Neural cell (in vitro differentiated cells): ENCODE measurements at regions not wholly inside any gene's neighbourhood (a gene's known extent, or its start where the extent isn't known, plus 50 kb on each side); places are given as distances from the start of the nearest gene placed in this dataset.

ENCODE experiments used
- H2AFZ ChIP-seq: fragments of 200-600, 300-800 bp; sonication (generic), shearing (Covaris generic); 2 replicates; pipeline ENCODE4 v1.6.0; 2014; ENCODE audit warnings: low read depth, mild to moderate bottlenecking, antibody characterized with exemption, low read length, moderate library complexity
- H3F3A ChIP-seq: fragments of 200-600 bp; shearing (Covaris generic); 2 replicates; pipeline ENCODE4 v1.6.1; 2016; ENCODE audit warnings: mild to moderate bottlenecking, moderate library complexity, mixed read lengths, antibody characterized with exemption, low read length; ENCODE audit not compliant: insufficient read depth, poor library complexity, severe bottlenecking
- H3K27ac ChIP-seq: fragments of 200-600, 300-800 bp; sonication (generic), shearing (Covaris generic); 2 replicates; pipeline ENCODE4 v1.5.1; 2014; ENCODE audit warnings: mild to moderate bottlenecking, low read length, moderate library complexity
- H3K27me3 ChIP-seq: fragments of 300-800, 200-600 bp; sonication (generic), shearing (Covaris generic); 2 replicates; pipeline ENCODE4 v1.6.0; 2014; ENCODE audit warnings: mild to moderate bottlenecking, low read depth, low read length, moderate library complexity; ENCODE audit not compliant: insufficient read depth
- H3K36me3 ChIP-seq: fragments of 300-800, 200-600 bp; sonication (generic), shearing (Covaris generic); 2 replicates; pipeline ENCODE4 v1.5.1; 2014; ENCODE audit warnings: mild to moderate bottlenecking, antibody characterized with exemption, low read length, moderate library complexity; ENCODE audit not compliant: insufficient read depth
- H3K4me2 ChIP-seq: fragments of 300-800, 200-600 bp; sonication (generic), shearing (Covaris generic); 2 replicates; pipeline ENCODE4 v1.6.0; 2014; ENCODE audit warnings: mild to moderate bottlenecking, low read length
- H3K4me3 ChIP-seq: fragments of 300-800, 200-600 bp; sonication (generic), shearing (Covaris generic); 2 replicates; pipeline ENCODE4 v1.5.1; 2014; ENCODE audit warnings: mild to moderate bottlenecking, low read length, moderate library complexity
- H3K79me2 ChIP-seq: fragments of 200-600 bp; shearing (Covaris generic); replicated peaks from 2 replicates; pipeline ENCODE4 v1.6.0; 2014; ENCODE audit warnings: mild to moderate bottlenecking, low read length, moderate library complexity; ENCODE audit not compliant: insufficient read depth
- H3K9ac ChIP-seq: fragments of 300-800, 200-600 bp; sonication (generic), shearing (Covaris generic); 2 replicates; pipeline ENCODE4 v1.6.1; 2016; ENCODE audit warnings: mild to moderate bottlenecking, low read length, mixed read lengths
- H3K9me2 ChIP-seq: fragments of 200-600 bp; shearing (Covaris generic); 2 replicates; pipeline ENCODE4 v1.6.1; 2016; ENCODE audit warnings: mild to moderate bottlenecking, low read length, mixed read lengths; ENCODE audit not compliant: insufficient read depth
- H3K9me3 ChIP-seq: fragments of 200-600, 300-800 bp; sonication (generic), shearing (Covaris generic); 2 replicates; pipeline ENCODE4 v1.6.1; 2016; ENCODE audit warnings: mild to moderate bottlenecking, mixed run types, low read length, moderate library complexity, mixed read lengths
- H4K20me1 ChIP-seq: fragments of 200-600 bp; shearing (Covaris generic); 2 replicates; pipeline ENCODE4 v1.6.1; 2016; ENCODE audit warnings: mild to moderate bottlenecking, mixed run types; ENCODE audit not compliant: insufficient read depth
- EP300 ChIP-seq: fragments of 450-650 bp; conservative IDR thresholded peaks from 2 replicates; pipeline ENCODE4 v1.6.1; 2014; ENCODE audit warnings: antibody characterized with exemption, mild to moderate bottlenecking, moderate library complexity; ENCODE audit not compliant: poor library complexity, severe bottlenecking
- EZH2 ChIP-seq: fragments of 200-600, 300-800 bp; shearing (Covaris generic), sonication (generic); IDR thresholded peaks from 2 replicates; pipeline ENCODE4 v1.6.1; 2014; ENCODE audit warnings: antibody characterized with exemption, low read length, borderline replicate concordance, mild to moderate bottlenecking; ENCODE audit not compliant: insufficient read depth, poor library complexity, severe bottlenecking
- MXI1 ChIP-seq: fragments of 450-650 bp; conservative IDR thresholded peaks from 2 replicates; pipeline ENCODE4 v1.6.1; 2014; ENCODE audit warnings: antibody characterized with exemption, mild to moderate bottlenecking; ENCODE audit not compliant: poor library complexity, severe bottlenecking
- POLR2AphosphoS5 ChIP-seq: IDR thresholded peaks from 2 replicates; pipeline ENCODE4 v1.6.1; 2012
- RAD21 ChIP-seq: fragments of 450-650 bp; conservative IDR thresholded peaks from 2 replicates; pipeline ENCODE4 v1.6.1; 2014; ENCODE audit warnings: antibody characterized with exemption, mild to moderate bottlenecking, moderate library complexity
- SMC3 ChIP-seq: fragments of 450-650 bp; conservative IDR thresholded peaks from 2 replicates; pipeline ENCODE4 v1.6.1; 2014; ENCODE audit warnings: antibody characterized with exemption, mild to moderate bottlenecking, moderate library complexity; ENCODE audit not compliant: poor library complexity
- TAF1 ChIP-seq: IDR thresholded peaks from 2 replicates; pipeline ENCODE4 v1.6.1; 2012; ENCODE audit warnings: low read depth
- TF ChIP-seq, protein P1 (sequence below): IDR thresholded peaks from 2 replicates; pipeline ENCODE4 v1.6.1; 2012; ENCODE audit warnings: borderline replicate concordance
- TF ChIP-seq, protein P2 (sequence below): fragments of 450-650 bp; IDR thresholded peaks from 2 replicates; pipeline ENCODE4 v1.5.1; 2014; ENCODE audit warnings: antibody characterized with exemption, mild to moderate bottlenecking, moderate library complexity; ENCODE audit not compliant: poor library complexity, severe bottlenecking

DNA sequence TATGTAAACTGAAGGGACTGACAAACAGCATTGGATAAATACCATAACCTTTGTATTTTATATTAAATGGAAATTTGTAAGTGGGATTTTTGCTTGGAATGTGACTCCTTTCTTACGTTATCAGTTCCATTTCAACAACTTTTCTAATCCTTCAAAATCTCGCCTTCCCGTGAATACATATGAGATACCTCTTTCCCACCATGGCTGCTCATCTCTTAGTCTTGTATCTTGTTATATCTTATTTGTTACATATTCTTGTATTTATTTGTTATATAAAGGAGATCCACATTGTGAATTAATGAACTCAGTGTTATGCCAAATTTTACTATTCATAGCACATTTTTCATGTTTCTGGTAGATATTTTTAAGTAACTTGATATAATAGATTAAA is 623.7 kb downstream of the MCTP2 start:
- Histone ChIP-seq H3F3A (no peaks in the 10 kb centered on the region), H3K9me2 (no peaks in the 10 kb centered on the region), H3K4me3 (no peak overlapping the region), H3K27ac (no peak overlapping the region), H3K4me2 (no peak overlapping the region), H3K27me3 (no peaks in the 10 kb centered on the region), H3K9ac (no peak overlapping the region), H3K36me3 (no peaks in the 10 kb centered on the region), H2AFZ (no peak overlapping the region), H3K9me3 (no peaks in the 10 kb centered on the region), H4K20me1 (no peaks in the 10 kb centered on the region), H3K79me2 (no peaks in the 10 kb centered on the region)
- TF ChIP-seq SMC3 (no peak), POLR2AphosphoS5 (no peak)
- TF ChIP-seq, protein P1, sequence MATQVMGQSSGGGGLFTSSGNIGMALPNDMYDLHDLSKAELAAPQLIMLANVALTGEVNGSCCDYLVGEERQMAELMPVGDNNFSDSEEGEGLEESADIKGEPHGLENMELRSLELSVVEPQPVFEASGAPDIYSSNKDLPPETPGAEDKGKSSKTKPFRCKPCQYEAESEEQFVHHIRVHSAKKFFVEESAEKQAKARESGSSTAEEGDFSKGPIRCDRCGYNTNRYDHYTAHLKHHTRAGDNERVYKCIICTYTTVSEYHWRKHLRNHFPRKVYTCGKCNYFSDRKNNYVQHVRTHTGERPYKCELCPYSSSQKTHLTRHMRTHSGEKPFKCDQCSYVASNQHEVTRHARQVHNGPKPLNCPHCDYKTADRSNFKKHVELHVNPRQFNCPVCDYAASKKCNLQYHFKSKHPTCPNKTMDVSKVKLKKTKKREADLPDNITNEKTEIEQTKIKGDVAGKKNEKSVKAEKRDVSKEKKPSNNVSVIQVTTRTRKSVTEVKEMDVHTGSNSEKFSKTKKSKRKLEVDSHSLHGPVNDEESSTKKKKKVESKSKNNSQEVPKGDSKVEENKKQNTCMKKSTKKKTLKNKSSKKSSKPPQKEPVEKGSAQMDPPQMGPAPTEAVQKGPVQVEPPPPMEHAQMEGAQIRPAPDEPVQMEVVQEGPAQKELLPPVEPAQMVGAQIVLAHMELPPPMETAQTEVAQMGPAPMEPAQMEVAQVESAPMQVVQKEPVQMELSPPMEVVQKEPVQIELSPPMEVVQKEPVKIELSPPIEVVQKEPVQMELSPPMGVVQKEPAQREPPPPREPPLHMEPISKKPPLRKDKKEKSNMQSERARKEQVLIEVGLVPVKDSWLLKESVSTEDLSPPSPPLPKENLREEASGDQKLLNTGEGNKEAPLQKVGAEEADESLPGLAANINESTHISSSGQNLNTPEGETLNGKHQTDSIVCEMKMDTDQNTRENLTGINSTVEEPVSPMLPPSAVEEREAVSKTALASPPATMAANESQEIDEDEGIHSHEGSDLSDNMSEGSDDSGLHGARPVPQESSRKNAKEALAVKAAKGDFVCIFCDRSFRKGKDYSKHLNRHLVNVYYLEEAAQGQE: no peak

DNA sequence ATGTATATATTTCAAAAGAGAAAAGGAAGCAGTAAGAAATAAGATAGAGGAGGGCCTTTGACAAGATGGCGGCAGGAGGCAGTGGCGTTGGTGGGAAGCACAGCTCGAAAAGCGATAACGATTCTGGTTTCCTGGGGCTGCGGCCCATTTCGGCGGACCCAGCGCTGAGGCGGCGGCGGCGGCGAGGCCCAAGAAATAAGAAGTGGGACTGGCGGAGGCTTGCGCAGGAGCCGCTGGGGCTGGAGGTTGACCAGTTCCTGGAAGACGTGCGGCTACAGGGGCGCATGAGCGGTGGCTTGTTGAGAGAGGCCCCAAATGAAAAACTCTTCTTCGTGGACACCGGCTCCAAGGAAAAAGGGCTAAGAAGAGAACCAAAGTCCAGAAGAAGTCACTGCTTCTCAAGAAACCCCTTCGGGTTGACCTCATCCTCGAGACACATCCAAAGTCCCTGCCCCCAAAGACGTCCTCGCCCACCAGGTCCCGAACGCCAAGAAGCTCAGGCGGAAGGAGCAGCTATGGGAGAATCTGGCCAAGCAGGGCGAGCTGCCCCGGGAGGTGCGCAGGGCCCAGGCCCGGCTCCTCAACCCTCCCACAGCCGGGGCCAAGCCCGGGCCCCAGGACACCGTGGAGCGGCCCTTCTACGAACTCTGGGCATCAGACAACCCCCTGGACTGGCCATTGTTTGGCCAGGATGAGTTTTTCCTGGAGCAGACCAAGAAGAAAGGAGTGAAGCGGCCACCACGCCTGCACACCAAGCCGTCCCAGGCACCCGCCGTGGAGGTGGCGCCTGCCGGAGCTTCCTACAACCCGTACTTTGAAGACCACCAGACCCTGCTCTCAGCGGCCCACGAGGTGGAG is 624.3 kb downstream of the MCTP2 start:
- H3K79me2 ChIP-seq: no peaks in the 10 kb centered on the region
- no peak overlapping the region for H2AFZ ChIP-seq
- no peaks in the 10 kb centered on the region for H3K36me3 ChIP-seq
- H3K9me3 ChIP-seq: no peaks in the 10 kb centered on the region
- no peaks in the 10 kb centered on the region for H4K20me1 ChIP-seq
- no peak overlapping the region for H3K4me2 ChIP-seq
- H3K27ac ChIP-seq: no peak overlapping the region
- H3K9me2 ChIP-seq: no peaks in the 10 kb centered on the region
- TF ChIP-seq EZH2 (no peak), SMC3 (no peak), EP300 (no peak), RAD21 (no peak), TAF1 (no peak), MXI1 (no peak), POLR2AphosphoS5 (no peak)
- TF ChIP-seq, protein P1: no peak
- TF ChIP-seq, protein P2, sequence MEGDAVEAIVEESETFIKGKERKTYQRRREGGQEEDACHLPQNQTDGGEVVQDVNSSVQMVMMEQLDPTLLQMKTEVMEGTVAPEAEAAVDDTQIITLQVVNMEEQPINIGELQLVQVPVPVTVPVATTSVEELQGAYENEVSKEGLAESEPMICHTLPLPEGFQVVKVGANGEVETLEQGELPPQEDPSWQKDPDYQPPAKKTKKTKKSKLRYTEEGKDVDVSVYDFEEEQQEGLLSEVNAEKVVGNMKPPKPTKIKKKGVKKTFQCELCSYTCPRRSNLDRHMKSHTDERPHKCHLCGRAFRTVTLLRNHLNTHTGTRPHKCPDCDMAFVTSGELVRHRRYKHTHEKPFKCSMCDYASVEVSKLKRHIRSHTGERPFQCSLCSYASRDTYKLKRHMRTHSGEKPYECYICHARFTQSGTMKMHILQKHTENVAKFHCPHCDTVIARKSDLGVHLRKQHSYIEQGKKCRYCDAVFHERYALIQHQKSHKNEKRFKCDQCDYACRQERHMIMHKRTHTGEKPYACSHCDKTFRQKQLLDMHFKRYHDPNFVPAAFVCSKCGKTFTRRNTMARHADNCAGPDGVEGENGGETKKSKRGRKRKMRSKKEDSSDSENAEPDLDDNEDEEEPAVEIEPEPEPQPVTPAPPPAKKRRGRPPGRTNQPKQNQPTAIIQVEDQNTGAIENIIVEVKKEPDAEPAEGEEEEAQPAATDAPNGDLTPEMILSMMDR: no peak
- no peaks in the 10 kb centered on the region for H3F3A ChIP-seq
- H3K9ac ChIP-seq: no peak overlapping the region
- H3K4me3 ChIP-seq: no peak overlapping the region
- H3K27me3 ChIP-seq: no peaks in the 10 kb centered on the region
